NCI-H510A treated with DMSO at 0.1 percent for 48 hours (cell line): ENCODE measurements at regions not wholly inside any gene's neighbourhood (a gene's known extent, or its start where the extent isn't known, plus 50 kb on each side); places are given as distances from the start of the nearest gene placed in this dataset.

ENCODE experiments used
- DNase-seq: peaks from one replicate; lab custom pipeline; 2025; lab: John Stamatoyannopoulos, UW

DNA sequence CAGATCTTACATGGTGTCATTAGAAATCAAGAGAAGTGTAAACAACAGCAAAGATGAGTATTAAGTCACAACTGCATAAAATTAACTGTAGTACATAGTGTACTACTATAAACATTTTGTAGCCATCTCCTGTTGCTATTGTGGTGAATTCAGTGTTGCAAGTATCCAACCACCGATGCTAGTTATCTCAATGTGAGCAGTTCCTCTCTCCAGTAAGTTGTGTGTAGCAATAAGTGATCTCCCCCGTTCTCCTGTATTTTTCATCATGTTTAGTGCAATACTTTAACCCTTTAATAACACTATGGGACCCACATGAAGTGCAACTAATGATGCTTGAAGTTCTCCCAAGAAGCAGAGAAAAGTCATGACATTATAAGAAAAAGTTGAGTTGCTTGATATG is 264.7 kb upstream of the KCNH8 start:
- DNase-seq = no peak

DNA sequence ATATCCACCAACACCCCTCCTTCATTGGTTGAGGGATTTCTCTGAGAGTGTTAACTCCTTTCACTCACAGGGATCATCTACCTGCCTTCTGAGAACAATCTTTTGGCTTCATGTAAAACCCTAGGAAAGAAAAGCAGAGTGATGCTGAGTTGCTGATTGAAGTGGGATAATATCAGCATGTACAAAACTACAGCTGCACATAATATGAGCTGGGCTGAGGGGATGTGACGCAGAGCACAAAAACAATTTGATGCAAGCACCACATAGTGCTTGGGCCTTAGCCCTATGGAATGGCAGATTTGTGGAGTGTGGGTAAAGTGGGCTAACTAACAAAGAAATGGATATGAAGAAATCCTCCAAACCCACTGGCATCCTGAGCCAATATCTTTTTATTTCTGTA is 267.6 kb upstream of the KCNH8 start:
- no peak for DNase-seq

GRCh38 chr3:18872466-18872865 is 275.8 kb upstream of the KCNH8 start:
- no peak for DNase-seq

DNA sequence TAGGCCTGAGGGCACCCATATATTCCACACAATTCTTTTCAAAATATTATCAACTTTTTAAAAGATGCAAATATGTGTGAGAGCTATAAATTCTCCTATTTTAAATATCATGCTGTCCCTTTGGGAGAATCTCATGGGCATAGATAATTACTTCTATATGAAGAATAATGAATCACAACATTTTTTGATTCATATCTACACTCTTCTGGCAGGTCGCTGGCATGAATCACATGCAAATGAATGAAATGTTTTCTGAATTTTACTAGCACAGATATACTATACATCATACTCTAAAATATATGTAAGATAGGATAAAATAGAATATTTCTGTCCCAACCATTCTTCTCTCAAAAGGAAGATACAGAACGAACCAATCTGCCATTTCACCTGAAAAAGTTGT is 277.7 kb upstream of the KCNH8 start:
- no peak for DNase-seq

GRCh38 chr3:18870074-18870640 is 278.2 kb upstream of the KCNH8 start:
- DNase-seq = no peak

DNA sequence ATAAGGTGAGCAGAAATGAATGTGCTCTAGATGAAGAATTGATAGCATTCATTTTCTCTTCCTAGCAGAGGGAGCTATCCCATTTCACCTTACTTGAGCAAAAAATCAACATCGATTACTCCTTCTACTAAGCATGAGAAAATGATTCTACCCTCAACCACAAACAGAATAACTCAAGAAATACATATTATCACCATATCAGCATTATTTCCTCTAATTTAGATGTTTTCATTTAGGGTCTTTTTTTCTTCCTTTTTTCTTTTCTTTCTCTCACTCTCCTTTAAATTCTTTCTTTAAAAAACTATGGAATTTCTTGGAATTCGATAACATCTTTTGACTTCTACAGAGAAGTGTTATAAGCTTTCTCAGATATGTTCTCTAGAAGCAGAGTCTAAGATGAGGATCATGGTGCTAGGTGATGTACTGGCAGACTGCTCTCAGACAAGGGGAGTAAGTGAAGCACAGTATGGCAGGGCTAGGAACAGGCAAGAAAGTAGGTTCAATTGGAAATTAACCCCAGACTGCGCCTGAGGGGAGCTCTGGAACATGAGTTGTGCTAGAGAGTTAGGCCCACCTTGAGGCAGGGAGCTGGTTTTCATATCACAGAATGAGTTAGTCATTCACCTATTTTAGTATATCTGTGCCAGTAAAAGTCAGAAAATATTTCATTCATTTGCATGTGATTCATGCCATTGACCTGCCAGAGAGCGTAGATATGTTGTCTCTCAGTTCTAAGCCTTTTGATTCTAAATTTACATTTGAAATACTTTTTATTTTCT is 279.2 kb upstream of the KCNH8 start:
- DNase-seq = no peak

GRCh38 chr3:18866899-18867298 is 281.4 kb upstream of the KCNH8 start:
- no peak for DNase-seq

- no peak for DNase-seq
These were observed 283.2 kb upstream of the KCNH8 start for GRCh38 chr3:18864933-18865731.

DNA sequence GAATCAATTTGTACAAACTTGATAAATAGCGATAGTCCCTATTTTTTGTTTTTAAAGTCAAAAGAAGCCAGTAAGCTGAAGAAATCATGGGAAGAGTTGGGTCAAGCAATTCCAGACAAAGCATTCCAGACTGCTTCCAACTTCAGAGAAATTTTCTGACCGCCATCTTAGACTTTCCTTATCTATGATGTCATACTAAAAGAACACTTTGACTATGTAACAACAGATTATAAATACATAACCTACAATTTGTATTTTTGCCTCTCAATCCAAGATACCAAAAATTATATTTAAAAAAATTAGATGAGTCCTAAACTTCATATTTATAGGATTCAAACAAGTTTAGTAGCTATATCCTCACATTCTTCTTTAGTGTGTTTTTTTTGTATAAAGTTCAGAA is 286.2 kb upstream of the KCNH8 start:
- DNase-seq = no peak

GRCh38 chr3:18861137-18861536 is 287.2 kb upstream of the KCNH8 start:
- DNase-seq = no peak

- no peak for DNase-seq
These were observed 295.0 kb upstream of the KCNH8 start for GRCh38 chr3:18853269-18853668.

DNA sequence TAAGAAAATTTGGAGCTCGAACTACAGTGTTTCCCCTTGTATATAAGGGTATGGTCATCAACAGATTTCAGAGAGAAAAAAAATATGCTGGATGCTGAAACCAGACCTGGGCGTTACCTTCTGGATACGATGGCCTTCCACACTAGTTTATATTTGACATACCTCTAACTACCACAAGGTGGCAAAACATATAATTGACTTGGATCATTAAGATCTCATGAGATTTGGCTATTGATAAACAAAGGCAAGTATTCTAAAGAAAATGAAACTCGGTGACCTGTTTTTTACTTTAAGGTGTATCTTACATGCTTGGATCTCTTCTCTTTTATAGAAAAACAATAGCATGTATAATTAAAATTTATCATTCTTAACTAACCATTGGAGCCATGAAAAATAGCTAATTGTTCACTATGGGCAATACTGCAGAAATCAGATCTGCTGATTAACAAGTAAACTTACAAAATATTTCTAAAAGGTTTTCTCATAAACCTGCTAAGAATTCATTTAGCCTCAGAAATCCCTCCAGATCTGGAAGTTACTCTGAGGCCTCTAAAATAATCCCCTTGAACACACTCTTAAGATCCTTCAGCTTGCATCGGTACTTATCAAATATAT is 300.6 kb upstream of the KCNH8 start:
- no peak for DNase-seq

GRCh38 chr3:18843983-18844382 is 304.3 kb upstream of the KCNH8 start:
- no peak for DNase-seq

DNA sequence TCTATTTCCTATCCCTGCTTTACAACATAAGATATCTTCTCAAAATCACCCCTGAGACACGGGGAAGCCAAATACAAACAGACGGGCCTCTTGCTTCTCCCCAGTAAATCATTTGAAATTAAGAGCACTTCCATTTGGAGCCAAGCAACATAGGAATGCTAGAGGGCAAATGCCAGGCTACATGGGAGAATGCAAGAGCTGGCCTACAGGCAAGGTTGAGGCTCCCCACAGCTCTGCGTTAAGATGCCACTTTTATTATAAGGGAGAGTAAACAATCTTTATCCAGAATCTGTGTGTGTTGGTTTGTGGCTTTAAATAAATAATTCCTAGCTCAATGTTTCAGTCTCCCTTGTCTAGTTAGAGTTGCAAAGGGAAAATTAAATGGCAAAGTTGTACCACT is 305.1 kb upstream of the KCNH8 start:
- no peak for DNase-seq

DNA sequence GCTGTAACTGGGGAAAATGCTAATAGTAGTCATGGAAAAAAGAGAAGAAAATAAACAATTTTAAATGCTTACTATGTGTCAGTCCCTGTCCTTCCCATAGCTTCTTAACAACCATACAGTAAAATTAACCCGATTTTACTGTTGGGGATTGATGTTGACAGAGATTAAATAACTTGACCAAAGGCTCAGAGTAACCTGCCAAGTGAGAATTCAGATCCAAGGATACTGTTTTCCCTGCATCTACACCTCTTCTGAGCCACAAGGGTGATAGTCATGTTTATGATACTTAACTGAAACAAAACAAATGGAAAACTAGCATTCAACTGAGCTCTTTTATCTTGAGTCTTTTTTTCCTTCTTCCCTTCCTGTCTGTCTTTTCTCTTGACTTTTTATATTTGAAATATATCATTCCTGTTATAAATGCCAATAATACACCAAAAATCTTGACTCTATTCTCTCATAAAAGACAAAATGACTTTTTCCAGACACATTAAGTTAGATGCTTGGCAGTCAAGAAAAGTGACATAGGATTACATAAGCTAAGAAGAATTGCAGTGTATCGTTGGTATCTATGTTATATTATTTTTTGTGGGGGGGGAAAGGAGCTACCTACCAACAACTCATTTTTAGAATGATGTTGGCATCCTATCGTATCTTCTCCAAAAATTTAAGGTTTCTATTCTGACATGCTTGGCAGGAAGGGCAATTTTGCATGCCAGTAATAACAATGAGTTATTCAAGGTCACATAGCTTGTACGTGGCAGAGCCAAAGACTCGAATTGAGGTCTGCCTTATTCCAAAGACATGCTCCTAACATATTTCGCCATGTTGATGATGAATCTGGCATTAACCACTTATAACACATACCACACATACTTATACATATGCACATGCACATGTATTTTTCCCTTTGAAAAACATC is 306.6 kb upstream of the KCNH8 start:
- no peak for DNase-seq

DNA sequence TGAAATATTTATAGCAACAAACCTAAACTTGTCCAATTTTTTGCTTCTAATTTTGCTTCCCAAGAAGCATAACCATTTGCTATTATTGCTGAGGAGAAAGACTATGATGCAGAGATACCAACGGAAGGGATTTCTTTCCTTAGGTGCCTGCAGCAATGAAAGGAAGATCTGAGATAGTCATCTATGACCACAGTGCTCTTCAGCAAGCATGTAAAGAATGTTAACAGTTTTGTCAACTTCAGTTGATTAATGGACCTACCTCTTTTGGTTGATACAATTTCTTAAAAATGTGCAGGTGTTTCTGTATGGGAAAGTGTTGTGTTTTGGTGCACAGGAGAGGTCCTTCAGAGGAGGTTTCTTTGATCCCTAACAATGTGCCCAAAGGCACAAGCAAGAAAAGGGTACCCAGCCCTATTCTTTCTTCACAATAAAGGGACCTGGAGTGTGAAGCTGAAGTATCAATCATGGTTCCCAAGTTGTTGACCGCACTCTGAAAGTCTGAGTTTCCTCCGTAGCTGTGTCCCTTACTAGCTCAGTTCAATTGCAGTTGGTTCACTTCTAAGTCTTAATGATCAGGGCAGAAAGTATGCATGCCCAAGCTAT is 307.7 kb upstream of the KCNH8 start:
- no peak for DNase-seq

- DNase-seq = no peak
These were observed 309.6 kb upstream of the KCNH8 start for GRCh38 chr3:18838758-18839157.

- DNase-seq = no peak
These were observed 311.1 kb upstream of the KCNH8 start for GRCh38 chr3:18837137-18837755.

- no peak for DNase-seq
These were observed 313.3 kb upstream of the KCNH8 start for GRCh38 chr3:18835021-18835420.

- no peak for DNase-seq
These were observed 318.2 kb upstream of the KCNH8 start for GRCh38 chr3:18830087-18830486.

DNA sequence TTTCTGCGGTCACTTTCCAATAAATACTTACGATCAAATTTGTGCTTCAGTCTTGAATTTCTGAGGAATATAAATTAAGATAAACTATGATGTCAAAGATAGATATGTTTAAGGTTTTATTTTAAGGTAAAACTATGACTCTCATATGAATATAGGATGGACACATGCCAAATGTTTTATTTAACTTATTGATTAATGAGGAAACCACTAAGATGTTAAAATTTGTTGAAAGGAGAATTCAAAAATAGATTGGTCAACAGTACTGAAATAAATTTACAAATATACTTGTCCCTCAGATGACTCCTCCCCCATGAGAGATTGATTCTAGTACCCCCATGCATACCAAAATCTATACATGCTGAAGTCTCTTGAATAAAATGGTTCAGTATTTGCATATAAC is 319.7 kb upstream of the KCNH8 start:
- DNase-seq = no peak
